IPS DF 6.9 (cell line): ENCODE measurements at regions not wholly inside any gene's neighbourhood (a gene's known extent, or its start where the extent isn't known, plus 50 kb on each side); places are given as distances from the start of the nearest gene placed in this dataset.

ENCODE experiments used
- DNase-seq: peaks from one replicate; pipeline ENCODE4 v3.0.0-alpha.2; 2013; ENCODE audit warnings: low read depth, low spot score
- H3K27ac ChIP-seq: one replicate; pipeline ENCODE4 v1.5.1; 2013; ENCODE audit warnings: low read length, control low read depth
- H3K27me3 ChIP-seq: 2 replicates; pipeline ENCODE4 v1.6.1; 2013; ENCODE audit warnings: mild to moderate bottlenecking, low read length; ENCODE audit not compliant: control insufficient read depth, insufficient read depth
- H3K36me3 ChIP-seq: 2 replicates; pipeline ENCODE4 v1.6.1; 2013; ENCODE audit warnings: low read length; ENCODE audit not compliant: control insufficient read depth, insufficient read depth
- H3K4me1 ChIP-seq: 2 replicates; pipeline ENCODE4 v1.6.1; 2013; ENCODE audit warnings: low read length; ENCODE audit not compliant: control insufficient read depth, insufficient read depth
- H3K4me3 ChIP-seq: 2 replicates; pipeline ENCODE4 v1.5.1; 2013; ENCODE audit warnings: mild to moderate bottlenecking, low read length
- H3K9me3 ChIP-seq: 2 replicates; pipeline ENCODE4 v1.6.1; 2013; ENCODE audit warnings: low read length, inconsistent platforms; ENCODE audit not compliant: control insufficient read depth, insufficient read depth
- WGBS: extraction: QIAGEN DNeasy Blood & Tissue Kit; methylation state at CpG from one replicate; pipeline ENCODE4 v1.1.7; 2013; ENCODE audit warnings: mixed read lengths, missing lambda C conversion rate; ENCODE audit not compliant: insufficient read length, insufficient coverage; 5-methylcytosine and 5-hydroxymethylcytosine counted together

DNA sequence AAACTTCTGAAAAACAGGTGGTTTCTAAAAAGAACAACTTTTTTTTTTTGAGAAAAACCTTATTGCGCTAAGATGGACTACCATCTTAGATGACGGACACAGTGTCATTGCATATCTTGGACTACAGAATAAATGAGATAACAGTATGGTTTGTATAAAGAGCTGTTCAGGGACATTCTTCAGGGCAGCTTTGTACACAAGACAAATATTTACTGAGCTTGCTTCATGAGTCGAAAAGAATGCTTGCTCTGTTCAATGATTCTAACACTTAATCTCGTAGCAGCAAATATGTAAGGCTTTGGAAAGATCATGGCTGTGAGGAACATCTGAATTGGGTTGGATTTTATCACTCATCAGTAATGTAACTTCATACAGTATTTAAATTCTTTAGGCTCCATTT, 282.5 kb upstream of the CWC22 start:
- H3K4me3 ChIP-seq, result no peak overlapping the region
- no peaks in the 10 kb centered on the region for H3K9me3 ChIP-seq
- no peak overlapping the region for H3K27ac ChIP-seq
- WGBS, result no CpG with 5 or more reads among the region's 4 CpGs
- H3K4me1 ChIP-seq, result no peaks in the 10 kb centered on the region
- no peak for DNase-seq
- no peaks in the 10 kb centered on the region for H3K36me3 ChIP-seq
- H3K27me3 ChIP-seq, result no peaks in the 10 kb centered on the region

DNA sequence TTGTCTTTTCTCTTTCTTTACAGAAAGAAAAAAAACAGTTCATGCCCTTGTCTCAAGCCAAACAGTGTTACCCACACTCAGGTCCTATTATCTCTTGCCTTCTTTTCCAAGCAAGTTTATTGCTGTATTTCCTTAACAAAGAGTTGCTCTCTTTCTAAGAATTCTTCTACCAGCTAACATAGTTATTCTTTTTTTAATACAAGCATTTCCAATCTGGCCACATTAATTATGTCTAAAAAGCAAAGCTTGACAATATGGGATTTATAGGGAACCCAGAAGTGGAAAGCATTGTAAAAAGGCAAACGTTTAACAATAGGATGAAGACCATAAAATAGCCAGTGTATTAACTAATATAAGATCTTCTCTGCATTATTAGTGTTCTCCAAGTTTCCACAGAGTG, 272.5 kb upstream of the CWC22 start:
- no peak for DNase-seq
- Histone ChIP-seq H3K27ac (no peak overlapping the region), H3K4me3 (no peak overlapping the region), H3K9me3 (no peaks in the 10 kb centered on the region), H3K27me3 (no peaks in the 10 kb centered on the region), H3K4me1 (no peaks in the 10 kb centered on the region), H3K36me3 (no peaks in the 10 kb centered on the region)
- WGBS, result no CpG with 5 or more reads among the region's 1 CpG

DNA sequence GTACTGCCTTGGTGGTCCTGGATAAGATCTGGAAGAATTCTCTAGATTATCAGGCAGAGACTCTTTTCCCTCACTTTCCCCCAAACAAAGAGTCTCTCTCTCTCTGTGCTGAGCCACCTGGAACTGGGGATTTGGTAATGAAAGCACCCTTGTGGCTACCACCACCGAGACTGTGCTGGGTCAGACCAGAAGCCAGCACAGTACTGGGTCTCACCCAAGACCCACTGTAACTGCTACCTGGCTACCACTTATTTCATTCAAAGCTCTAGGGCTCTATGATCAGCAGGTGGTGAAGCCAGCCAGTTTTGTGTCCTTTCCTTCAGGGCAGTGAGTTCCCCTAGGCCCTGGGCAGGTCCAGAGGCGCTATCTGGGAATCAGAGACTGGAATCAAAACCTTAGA, 269.6 kb upstream of the CWC22 start:
- WGBS, result no CpG with 5 or more reads among the region's 2 CpGs
- Histone ChIP-seq H3K9me3 (no peaks in the 10 kb centered on the region), H3K36me3 (no peaks in the 10 kb centered on the region), H3K27ac (no peak overlapping the region), H3K4me1 (no peaks in the 10 kb centered on the region), H3K27me3 (no peaks in the 10 kb centered on the region), H3K4me3 (no peak overlapping the region)
- no peak for DNase-seq

DNA sequence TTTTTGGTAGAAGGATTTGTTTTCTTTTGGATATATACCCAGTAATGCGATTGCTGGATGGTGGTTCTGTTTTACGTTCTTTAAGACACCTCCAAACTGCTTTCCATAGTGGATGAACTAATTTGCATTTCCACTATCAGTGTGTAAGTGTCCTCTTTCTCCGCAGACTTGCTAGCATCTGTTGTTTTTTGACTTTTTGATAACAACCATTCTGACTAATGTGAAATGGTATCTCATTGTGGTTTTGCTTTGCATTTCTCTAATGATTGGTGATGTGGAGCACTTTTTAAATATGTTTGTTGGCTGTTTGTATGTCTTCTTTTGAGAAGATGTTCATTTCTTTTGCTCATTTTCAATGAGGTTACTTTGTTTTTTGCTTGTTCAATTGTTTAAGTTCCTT, 260.9 kb upstream of the CWC22 start:
- WGBS, result no CpG with 5 or more reads among the region's 3 CpGs
- H3K27ac ChIP-seq, result no peak overlapping the region
- no peaks in the 10 kb centered on the region for H3K36me3 ChIP-seq
- H3K27me3 ChIP-seq, result no peaks in the 10 kb centered on the region
- no peak for DNase-seq
- no peaks in the 10 kb centered on the region for H3K4me1 ChIP-seq
- H3K9me3 ChIP-seq, result no peaks in the 10 kb centered on the region
- H3K4me3 ChIP-seq, result no peak overlapping the region

DNA sequence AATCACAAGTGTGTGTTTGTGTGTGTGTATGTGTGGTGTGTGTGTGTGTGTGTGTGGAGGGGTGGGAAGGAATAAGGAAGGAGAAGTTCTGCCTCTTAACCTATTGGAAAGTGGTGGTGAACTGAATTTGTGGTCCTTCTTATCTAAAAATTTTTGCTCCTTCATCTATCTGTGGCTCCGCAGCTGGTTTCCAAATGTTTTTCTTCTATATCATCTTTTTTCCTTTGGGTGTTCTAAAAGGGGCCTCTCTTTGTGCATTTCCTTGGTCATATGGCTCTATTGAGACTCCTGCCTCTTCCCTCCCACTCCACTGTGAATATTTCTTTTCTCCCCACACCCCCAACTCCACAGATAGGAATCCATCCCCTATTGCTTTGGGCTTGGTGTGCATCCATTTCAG, 254.9 kb upstream of the CWC22 start:
- no peak overlapping the region for H3K4me3 ChIP-seq
- H3K9me3 ChIP-seq, result no peaks in the 10 kb centered on the region
- no peaks in the 10 kb centered on the region for H3K27me3 ChIP-seq
- no peaks in the 10 kb centered on the region for H3K4me1 ChIP-seq
- no peak overlapping the region for H3K27ac ChIP-seq
- H3K36me3 ChIP-seq, result no peaks in the 10 kb centered on the region
- no CpG with 5 or more reads among the region's 1 CpG for WGBS
- no peak for DNase-seq

DNA sequence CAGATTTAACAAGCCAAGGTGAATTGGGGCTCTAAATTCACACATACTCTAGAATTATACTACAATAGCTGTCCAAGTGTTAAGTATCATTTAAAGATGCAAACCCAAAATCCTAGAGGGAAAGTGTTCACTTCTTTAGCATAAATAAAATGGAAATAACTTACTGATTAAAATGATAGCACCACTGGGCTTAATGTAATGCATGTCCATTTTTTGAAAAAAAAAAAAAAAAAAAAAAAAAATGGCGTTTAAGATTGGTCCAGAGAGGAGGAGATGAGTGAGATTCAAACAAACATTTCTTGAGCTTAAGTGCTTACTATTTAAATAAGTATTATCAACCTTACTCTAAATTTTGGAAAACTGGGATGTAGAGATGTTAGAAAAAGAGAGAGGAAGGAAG, 251.5 kb upstream of the CWC22 start:
- H3K36me3 ChIP-seq, result no peaks in the 10 kb centered on the region
- H3K27me3 ChIP-seq, result no peaks in the 10 kb centered on the region
- WGBS, result no CpG with 5 or more reads among the region's 1 CpG
- no peak overlapping the region for H3K27ac ChIP-seq
- H3K4me1 ChIP-seq, result no peaks in the 10 kb centered on the region
- H3K9me3 ChIP-seq, result no peaks in the 10 kb centered on the region
- no peak for DNase-seq
- H3K4me3 ChIP-seq, result no peak overlapping the region

DNA sequence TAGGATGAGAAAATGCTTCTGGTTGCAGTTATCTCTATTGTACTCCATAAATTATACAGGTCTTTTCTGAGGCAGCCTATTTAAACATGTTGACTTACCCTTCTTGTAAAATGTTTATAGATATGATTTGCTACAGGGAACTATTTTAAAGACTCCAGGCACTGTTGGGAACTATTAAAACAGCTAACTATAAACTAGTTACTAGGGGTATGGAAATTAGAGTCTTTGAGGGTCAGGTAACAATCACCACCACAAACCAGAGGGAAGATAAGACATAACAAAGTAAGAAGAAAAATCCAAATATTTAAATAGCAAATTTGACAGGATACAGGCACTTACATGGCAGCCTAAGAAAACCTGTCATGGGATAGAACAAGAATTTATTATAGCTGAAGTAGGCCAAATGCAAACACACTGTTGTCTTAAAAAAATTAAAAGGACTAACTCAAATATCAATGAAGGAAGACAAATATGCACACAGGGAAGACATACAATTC, 251.0 kb upstream of the CWC22 start:
- Histone ChIP-seq H3K4me1 (no peaks in the 10 kb centered on the region), H3K27ac (no peak overlapping the region)
- DNase-seq, result no peak

DNA sequence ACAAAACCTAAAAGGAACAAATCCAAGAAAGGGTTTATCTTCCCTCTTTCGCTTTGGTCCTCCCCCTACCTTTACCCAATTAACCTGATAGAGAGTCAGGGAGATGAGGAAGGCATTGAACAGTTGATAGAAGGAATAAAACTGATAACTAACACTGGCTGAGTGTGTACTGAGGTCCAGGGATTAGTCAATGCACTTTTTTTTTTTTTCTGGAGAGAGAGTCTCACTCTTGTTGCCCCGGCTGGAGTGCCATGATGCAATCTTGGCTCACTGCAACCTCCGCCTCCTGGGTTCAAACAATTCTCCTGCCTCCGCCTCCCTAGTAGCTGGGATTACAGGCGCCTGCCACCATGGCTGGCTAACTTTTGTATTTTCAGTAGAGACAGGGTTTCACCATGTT, 250.2 kb upstream of the CWC22 start:
- Histone ChIP-seq H3K9me3 (no peaks in the 10 kb centered on the region), H3K27ac (no peak overlapping the region), H3K36me3 (no peaks in the 10 kb centered on the region), H3K4me3 (no peak overlapping the region), H3K4me1 (no peaks in the 10 kb centered on the region), H3K27me3 (no peaks in the 10 kb centered on the region)
- WGBS, result no CpG with 5 or more reads among the region's 5 CpGs
- DNase-seq, result no peak

More for the DNA sequence above, 251.0 kb upstream of the CWC22 start:
- Histone ChIP-seq H3K27me3 (no peaks in the 10 kb centered on the region), H3K9me3 (no peaks in the 10 kb centered on the region), H3K4me3 (no peak overlapping the region), H3K36me3 (no peaks in the 10 kb centered on the region)

DNA sequence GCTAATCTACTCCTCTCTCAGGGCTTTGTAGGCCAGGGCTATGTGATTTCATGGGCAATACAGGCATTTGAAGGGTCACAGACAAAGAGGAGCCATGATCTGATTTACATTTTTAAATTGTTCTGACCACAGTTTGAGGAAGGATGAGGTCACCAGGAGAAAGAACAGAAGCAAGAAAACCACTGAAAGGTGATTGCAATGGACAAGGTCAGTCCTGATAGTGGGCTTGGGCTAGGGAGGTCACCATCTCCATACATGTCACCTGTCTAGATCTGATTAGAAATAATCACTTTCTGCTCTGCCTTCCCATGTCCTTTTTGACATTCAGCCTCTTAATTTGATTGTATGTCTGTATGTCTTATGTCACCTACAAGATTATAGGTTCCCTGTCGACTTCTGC, 248.9 kb upstream of the CWC22 start:
- Histone ChIP-seq H3K9me3 (no peaks in the 10 kb centered on the region), H3K27ac (no peak overlapping the region), H3K4me3 (no peak overlapping the region), H3K4me1 (no peaks in the 10 kb centered on the region), H3K36me3 (no peaks in the 10 kb centered on the region), H3K27me3 (no peaks in the 10 kb centered on the region)
- WGBS, result no CpG with 5 or more reads among the region's 1 CpG
- DNase-seq, result no peak

DNA sequence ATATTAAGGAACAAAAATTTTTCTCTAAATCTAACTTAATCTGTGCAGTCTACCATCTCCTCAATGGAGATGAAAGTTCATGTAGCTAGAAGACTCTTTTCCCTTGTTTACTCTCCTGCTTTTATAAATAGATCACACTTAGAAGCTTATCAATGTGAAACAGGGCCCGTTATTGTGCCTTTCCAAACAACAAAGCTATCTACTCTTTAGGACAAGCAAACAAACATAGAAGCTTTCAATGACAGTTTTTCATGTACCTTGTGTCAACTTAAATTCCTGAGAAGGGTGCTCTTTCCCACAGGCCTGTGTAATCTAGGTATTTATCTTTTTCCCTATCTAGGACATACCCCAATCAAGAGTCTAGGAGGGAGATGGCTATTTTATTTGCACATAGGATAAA, 247.8 kb upstream of the CWC22 start:
- WGBS, result no CpG with 5 or more reads among the region's 1 CpG
- H3K4me1 ChIP-seq, result no peaks in the 10 kb centered on the region
- no peaks in the 10 kb centered on the region for H3K27me3 ChIP-seq
- DNase-seq, result no peak
- H3K36me3 ChIP-seq, result no peaks in the 10 kb centered on the region
- H3K4me3 ChIP-seq, result no peak overlapping the region
- H3K9me3 ChIP-seq, result no peaks in the 10 kb centered on the region
- H3K27ac ChIP-seq, result no peak overlapping the region

DNA sequence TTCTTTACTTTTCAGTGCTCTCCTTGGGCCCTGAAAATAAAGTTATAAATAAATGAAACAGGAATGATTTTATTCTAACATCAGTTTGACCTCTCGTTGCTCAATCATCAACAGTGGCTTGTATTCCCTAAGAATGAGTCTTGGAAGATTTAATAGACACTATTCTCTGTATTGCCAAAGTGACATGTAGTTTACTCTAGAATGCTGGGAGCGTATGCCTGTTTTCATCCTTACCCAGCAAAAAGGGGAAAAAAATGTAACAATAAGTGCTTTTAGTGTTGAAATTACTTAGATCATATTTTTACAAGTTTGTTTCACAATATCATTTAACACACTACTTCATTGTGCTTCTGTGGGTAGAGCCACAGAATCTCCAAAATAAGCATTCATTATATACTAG, 240.6 kb upstream of the CWC22 start:
- no peak for DNase-seq
- Histone ChIP-seq H3K4me1 (peaks cover 2% of the 10 kb centered on the region; the same call in 1 of the 2 replicates), H3K4me3 (no peak overlapping the region), H3K27me3 (no peaks in the 10 kb centered on the region), H3K27ac (no peak overlapping the region), H3K9me3 (no peaks in the 10 kb centered on the region), H3K36me3 (no peaks in the 10 kb centered on the region)
- no CpG with 5 or more reads among the region's 2 CpGs for WGBS
